ENCODE measurements at regions not wholly inside any gene's neighbourhood (a gene's known extent, or its start where the extent isn't known, plus 50 kb on each side); places are given as distances from the start of the nearest gene placed in this dataset.

GRCh38 chr2:81234711-81235110, 930.2 kb upstream of the LRRTM1 start (continued):
- no peak for TF ChIP-seq ZNF704 (tag by site-specific recombination; IDR thresholded peaks at IDR 0.05)
- no peak for TF ChIP-seq ZBTB17 (tag by site-specific recombination; IDR thresholded peaks at IDR 0.05)
- TF ChIP-seq ZNF16 (tag by site-specific recombination; IDR thresholded peaks at IDR 0.05; ENCODE audit: low read depth) = no peak
- no peak for TF ChIP-seq ZNF404 (tag by site-specific recombination; IDR thresholded peaks at IDR 0.05)
- TF ChIP-seq ZNF530 (tag by site-specific recombination; IDR thresholded peaks at IDR 0.05; ENCODE audit: low read depth) = no peak
- TF ChIP-seq SP3 (tag by site-specific recombination; IDR thresholded peaks at IDR 0.05) = no peak
- TF ChIP-seq ZNF138 (tag by site-specific recombination; IDR thresholded peaks at IDR 0.05; ENCODE audit: borderline replicate concordance) = no peak
- no peak for TF ChIP-seq ATF2 (tag by site-specific recombination; IDR thresholded peaks at IDR 0.05; ENCODE audit: low read depth)
- TF ChIP-seq ELK4 (IDR thresholded peaks at IDR 0.05; ENCODE audit: borderline replicate concordance, low read depth, low read length) = no peak
- TF ChIP-seq OSR2 (tag by site-specific recombination; IDR thresholded peaks at IDR 0.05) = no peak
- no peak for TF ChIP-seq GFI1B (tag by site-specific recombination; IDR thresholded peaks at IDR 0.05)
- no peak for TF ChIP-seq ZFHX2 (tag by site-specific recombination; conservative IDR thresholded peaks at IDR 0.05)
- no peak for TF ChIP-seq KLF9 (tag by site-specific recombination; IDR thresholded peaks at IDR 0.05; ENCODE audit: low read depth)

GRCh38 chr2:81225756-81226155, 921.2 kb upstream of the LRRTM1 start:
- Histone ChIP-seq H3K4me1 (ENCODE audit: control insufficient read depth, insufficient read depth, low read length) (no peaks in the 10 kb centered on the region), H3K27ac (ENCODE audit: extremely low read depth, low read depth, low read length) (no peak overlapping the region), H3K36me3 (ENCODE audit: control insufficient read depth in 2 of 2, insufficient read depth in 1 of 2, low read length in 2 of 2) (no peaks in the 10 kb centered on the region), H3K9me3 (ENCODE audit: control insufficient read depth, insufficient read depth, low read depth, low read length) (no peaks in the 10 kb centered on the region), H3K4me3 (ENCODE audit: low read depth, low read length) (no peak overlapping the region)
- ChIA-PET CTCF (no interaction called here), POLR2A (no interaction called here)
- TF ChIP-seq ATF2 (tag by site-specific recombination; IDR thresholded peaks at IDR 0.05; ENCODE audit: low read depth) (no peak), KLF10 (tag by site-specific recombination; IDR thresholded peaks at IDR 0.05) (no peak), ZNF274 (IDR thresholded peaks at IDR 0.05; ENCODE audit: low read length) (no peak), ZNF274 (tag by site-specific recombination; IDR thresholded peaks at IDR 0.05; ENCODE audit: borderline replicate concordance) (no peak), KLF17 (tag by site-specific recombination; IDR thresholded peaks at IDR 0.05) (no peak), REST (tag by site-specific recombination; IDR thresholded peaks at IDR 0.05) (no peak), MZF1 (tag by site-specific recombination; IDR thresholded peaks at IDR 0.05; ENCODE audit: borderline replicate concordance) (no peak), ZNF677 (tag by site-specific recombination; IDR thresholded peaks at IDR 0.05) (no peak)

Measured in HEK293 (cell line).